RPMI8226 (cell line): ENCODE measurements at regions not wholly inside any gene's neighbourhood (a gene's known extent, or its start where the extent isn't known, plus 50 kb on each side); places are given as distances from the start of the nearest gene placed in this dataset.

Experiments used
- DNase-seq: peaks from one replicate; pipeline ENCODE4 v3.0.0-alpha.2; 2015

DNA sequence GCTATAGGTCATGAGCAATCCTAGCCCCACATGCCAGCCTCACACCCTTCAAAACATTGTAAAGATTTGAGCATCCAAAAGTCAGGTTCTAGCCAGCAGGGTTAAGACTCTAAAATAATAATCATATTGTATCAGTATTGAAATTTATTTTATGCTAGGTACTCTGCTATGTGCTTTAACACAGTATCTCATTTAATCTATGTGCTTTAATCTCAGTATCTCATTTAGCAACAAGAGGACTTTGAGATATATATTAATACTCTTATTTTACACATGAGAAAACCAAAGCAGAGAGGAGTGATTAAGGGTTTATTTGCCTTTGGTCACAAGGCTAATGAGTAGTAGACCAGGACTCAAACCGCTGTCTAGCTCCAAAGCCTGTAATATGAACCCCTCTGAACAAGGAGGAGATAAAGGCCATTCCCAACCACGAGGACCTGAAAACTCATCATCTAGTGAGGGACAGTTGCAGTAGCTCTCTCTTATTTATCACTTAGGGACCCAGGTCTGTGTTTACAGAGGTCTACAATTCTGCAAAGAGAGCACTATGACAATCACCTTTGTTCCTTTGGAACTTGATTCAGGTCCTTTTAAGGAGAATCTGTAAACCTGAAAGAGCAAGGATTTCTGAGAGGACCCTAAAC is 116.5 kb upstream of the SERTAD2 start:
- no peak for DNase-seq

GRCh38 chr2:64770781-64771334 is 117.1 kb upstream of the SERTAD2 start:
- no peak for DNase-seq

DNA sequence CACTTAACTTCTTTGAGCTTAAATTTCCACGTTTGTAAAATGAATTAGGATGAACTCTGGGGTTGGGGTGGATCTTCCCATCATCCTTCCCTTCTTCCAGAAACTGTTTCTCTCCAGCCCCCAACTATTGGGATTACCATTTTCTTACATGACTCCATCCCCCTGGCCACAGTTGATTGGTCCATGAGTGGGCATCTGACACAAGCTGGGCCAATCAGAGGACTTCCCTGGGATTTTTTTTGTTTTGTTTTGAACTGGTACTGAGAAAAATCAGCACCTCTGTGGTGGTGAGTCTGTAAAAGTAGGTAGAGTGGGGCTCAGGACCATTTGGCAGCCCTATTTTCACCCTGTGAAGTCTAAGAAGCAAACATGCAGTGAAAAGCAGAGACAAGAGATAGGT is 118.0 kb upstream of the SERTAD2 start:
- no peak for DNase-seq

DNA sequence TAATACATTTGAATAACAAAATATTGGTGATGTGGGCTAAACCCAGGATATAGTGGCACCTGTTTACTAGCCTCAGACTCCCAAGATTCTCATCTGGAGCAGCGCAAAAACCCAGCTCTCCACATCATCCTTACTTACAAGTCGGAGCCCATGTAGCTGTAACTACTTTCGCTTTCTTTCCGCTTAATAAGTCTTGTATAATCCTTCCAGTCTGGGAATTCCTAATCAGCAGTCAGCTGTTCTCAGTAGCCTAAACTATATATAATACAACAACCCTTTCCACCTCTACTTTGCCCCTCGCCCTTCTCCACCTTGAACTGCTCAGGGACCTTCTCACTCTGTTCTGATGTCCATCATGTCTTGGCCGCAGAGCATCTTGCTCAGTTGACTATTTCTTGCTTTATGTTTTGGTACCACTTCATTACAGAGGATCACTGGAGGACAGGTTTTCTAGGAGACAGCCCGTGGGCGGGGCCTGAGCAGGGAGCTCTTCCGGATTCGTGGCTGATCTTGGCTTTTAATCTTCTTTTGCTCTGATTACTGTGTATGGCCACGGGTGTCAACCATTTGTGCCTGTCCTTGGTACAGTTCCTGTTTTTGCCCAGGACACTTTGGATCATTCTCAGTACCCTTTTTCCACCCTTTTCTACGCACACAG is 119.9 kb upstream of the SERTAD2 start:
- no peak for DNase-seq

GRCh38 chr2:64777841-64778240 is 124.1 kb upstream of the SERTAD2 start:
- DNase-seq = no peak

- DNase-seq = no peak
Measured at GRCh38 chr2:64779117-64779690, 125.5 kb upstream of the SERTAD2 start.

DNA sequence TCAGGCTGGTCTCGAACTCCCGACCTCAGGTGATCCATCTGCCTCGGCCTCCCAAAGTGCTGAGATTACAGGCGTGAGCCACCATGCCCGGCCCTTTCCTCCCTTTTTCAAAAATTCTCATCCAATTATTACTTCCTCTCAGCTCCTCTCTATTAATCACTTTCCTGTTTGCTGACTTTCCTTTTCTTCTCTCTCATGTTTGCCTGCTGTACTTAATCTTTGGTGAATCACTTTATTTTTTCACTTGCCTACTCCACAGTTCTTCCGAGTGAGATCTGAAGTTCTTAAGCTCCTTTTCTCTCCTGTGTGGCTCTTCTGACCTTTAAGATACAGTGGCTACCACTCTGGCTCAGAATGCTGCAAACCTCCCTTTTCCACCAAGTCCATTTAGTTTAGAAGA is 126.3 kb upstream of the SERTAD2 start:
- DNase-seq = no peak

DNA sequence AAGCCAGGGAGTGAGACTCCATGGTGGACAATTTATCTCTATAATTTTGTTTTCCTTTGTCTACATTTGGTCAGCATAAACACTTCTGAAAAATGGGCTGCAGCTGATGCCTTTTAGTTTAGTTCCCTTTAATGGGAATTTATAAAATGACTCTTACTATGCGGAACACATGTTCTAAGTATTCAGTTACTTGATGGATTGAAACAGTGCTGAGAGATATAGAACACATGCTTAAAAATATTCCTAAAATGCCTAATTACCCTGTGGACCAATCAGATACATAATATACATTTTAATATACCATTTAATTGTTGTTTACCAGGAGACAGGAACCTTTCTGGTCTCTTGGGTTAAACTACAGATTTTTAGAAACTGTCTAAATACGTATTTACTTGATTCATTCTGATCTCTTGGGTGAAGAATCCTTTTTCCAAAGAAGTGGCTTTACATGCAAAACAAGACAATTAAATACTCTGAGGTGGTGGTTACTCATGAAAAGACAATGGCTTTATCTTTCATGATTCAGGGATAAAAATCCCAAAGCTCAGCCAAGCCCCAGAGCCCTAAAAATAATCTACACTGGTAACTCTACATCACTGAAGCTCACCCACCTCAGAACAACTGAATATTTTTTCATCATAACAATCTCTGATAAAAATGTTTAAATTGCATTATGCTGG is 128.1 kb upstream of the SERTAD2 start:
- DNase-seq = no peak

DNA sequence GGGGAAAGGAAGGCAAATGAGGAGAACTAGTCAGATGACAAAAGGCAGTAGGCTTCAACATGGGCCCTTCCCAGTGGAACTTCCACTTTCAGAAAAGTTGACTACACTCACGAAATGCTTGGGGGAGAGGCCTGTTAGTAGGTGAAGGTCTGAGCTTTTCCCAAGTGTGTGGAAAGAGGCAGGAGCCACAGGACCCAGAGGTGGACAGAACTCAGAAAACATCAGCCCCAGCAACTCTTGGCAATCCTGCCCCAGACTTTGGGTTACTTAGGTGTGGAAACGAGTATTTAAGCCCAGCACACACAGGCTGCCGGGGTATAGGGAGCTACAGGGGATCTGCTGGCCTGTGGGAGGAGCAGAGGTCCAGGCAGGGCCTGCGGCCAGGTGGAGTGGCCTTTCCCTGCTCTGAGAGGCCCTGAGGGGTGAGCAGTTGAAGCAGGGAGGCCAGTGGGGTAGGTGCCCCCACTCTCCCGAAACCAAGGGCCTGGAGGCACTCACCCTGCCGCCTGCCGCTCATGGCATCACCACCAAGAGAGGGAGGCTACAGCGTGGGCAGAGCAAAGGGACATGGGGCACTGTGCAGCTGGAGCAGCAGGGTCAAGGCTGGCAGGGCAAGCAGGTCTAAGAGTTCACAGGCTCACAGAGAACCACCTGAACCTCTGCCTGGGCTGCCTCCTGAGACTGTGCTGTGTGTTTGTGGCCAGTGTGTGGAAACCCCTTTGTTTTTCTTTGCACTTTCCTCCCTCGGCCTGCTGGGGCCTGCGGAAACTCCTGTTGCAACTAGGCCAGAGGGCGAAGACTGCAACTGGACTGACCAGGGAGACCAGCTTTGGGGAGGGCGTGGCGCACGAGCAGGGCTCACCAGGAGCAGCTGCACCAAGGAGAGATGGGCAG is 130.7 kb upstream of the SERTAD2 start:
- no peak for DNase-seq

GRCh38 chr2:64785245-64785644 is 131.5 kb upstream of the SERTAD2 start:
- no peak for DNase-seq

DNA sequence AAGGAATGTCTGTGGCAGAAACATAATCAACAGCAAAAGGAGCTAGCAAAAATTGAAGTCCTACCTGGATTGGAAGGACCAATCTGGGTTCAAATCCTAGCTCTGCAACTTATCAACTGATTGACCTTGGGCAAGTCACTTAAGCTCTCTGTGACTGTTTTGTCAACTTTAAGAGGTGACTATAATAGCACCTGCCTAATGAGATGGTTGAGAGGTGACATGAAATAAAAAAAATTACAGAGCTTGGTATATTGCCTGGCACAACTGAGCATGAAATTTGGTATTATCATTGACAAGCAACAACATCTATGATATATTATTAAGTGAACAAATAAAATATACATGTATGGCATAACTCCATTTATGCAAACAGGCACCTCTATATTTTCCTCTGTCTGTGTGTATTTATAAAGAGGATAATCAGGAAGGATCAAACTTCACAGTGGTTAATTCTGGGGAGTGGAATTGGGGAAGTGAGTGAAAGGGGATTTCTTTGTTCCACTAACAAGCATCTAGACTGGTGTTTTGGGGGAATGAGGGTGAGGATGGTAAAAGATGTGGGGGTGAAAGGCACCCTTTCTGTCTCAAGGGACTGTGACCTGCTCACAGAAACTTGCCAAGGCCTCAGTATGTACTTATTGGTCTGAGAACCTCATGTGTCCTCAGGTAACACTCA is 132.8 kb upstream of the SERTAD2 start:
- no peak for DNase-seq

- DNase-seq = no peak
Measured at GRCh38 chr2:64787019-64787365, 133.3 kb upstream of the SERTAD2 start.

DNA sequence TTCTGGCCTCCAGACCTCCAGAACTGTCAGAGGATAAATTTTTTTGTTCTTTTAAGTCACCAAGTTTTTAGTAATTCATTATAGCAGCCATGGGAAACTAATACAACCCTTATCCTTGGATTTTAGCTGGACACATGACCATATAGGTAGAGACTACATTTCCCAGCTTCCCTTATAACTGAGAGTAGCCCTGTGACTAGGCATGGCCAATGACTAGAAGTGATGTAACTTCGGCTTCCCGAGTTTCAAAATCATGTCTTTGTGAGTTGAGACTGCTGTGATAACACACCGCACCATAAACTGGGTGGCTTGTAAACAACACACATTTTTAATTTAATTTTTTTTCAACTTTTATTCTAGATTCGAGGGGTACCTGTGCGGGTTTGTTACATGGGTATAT is 134.0 kb upstream of the SERTAD2 start:
- no peak for DNase-seq

DNA sequence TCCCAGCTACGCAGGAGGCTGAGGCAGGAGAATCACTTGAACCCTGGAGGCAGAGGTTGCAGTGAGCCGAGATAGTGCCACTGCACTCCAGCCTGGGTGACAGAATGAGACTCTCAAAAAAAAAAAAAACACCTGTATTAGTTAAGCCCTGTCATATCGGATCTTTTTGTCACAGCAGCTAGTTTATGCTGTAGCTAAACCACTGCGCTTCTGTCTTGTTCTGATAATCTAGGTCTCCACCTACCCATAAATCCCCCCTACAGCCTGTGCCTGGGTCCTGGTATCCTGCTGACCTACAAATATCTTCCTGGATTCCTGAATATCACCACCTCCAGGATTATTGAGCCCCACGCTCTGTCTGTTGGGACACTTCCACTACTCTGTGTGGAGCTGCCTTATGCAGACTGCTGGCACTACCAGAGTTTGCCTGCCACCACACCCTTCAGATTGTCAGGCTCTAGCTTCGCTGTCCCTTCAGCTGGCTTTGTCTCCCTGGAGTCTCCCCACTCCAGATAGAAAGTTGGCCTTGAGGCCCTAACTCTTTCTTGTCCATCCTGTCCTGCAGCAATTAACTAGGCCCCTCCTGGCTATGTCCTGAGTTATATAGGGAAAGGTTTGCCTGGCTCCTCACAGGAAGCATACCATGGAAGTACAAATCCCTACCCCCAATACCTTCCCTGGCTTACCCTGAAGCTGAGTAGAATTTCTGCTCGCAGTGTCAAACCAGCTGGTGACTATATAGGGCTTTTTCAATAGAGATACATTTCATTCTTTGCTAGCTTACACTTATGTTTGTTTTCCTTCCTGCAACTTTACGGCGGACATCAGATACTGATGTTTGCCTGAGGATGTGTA is 136.0 kb upstream of the SERTAD2 start:
- no peak for DNase-seq

DNA sequence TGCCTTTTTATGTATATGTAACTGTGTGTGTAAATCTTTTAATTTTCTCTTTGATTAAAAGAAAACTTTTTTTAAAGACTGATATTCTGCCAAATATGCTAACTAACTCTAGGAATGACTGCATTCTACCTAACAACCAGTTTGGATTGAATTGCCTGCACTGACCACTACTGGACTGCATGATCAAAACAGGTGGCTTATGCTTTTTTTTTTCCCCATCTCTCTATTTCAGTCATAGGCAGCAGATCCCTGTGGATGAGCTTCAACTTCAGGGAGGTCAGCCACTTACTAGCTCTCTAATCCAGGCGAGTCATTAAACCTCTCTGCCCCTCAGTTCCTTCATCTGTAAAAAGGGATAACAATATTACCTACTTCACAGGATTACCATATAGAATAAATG is 138.6 kb upstream of the SERTAD2 start:
- DNase-seq = no peak

- DNase-seq = no peak
Measured at GRCh38 chr2:64792995-64793639, 139.4 kb upstream of the SERTAD2 start.

GRCh38 chr2:64793701-64794100 is 140.0 kb upstream of the SERTAD2 start:
- DNase-seq = no peak

GRCh38 chr2:64794426-64794995 is 140.8 kb upstream of the SERTAD2 start:
- DNase-seq = no peak

- no peak for DNase-seq
Measured at GRCh38 chr2:64795024-64795592, 141.4 kb upstream of the SERTAD2 start.

DNA sequence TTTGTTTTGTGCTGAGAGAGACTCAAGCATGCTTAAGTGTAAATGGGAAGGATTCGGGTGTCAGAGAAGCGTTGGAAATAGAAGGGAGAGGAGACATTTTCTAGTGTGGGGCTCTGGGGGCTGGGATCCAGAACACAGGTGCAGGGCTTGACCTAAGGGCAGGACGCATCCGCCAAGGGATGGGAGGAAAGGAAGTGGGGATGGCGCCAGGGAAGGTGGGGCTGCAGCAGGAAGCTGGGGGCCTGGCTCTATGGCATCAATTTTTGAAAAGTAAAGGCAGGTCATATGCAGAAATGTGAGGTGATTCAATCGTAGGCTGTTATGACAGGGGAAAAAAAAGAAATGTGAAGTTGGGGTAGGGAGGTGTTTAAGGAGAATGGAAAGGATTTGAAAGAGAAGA is 143.2 kb upstream of the SERTAD2 start:
- no peak for DNase-seq
